Tibial nerve (tissue), 4 donors: ENCODE measurements at regions not wholly inside any gene's neighbourhood (a gene's known extent, or its start where the extent isn't known, plus 50 kb on each side); places are given as distances from the start of the nearest gene placed in this dataset.

Experiments
- CTCF ChIP-seq, 5 experiments: fragments of 200-600 bp in 3 of 5; fragments of 450-650 bp in 2 of 5; sonication (generic) in 3 of 5; IDR thresholded peaks; one replicate each; pipeline ENCODE4 v1.5.1; 2016 to 2019; ENCODE audit warnings: antibody characterized with exemption in 5 of 5, mild to moderate bottlenecking in 3 of 5, moderate library complexity in 2 of 5
- EP300 ChIP-seq, 2 donors: sonication (generic); formaldehyde crosslinking; IDR thresholded peaks; one replicate each; pipeline ENCODE4 v1.6.1; 2017; ENCODE audit warnings: antibody characterized with exemption in 2 of 2, mild to moderate bottlenecking in 1 of 2

GRCh38 chr4:56182356-56182755 is 204.9 kb downstream of the AASDH start:
- no peak for TF ChIP-seq CTCF (IDR thresholded peaks at IDR 0.05)
- no peak for TF ChIP-seq EP300 (IDR thresholded peaks at IDR 0.05)
